Omental fat pad (tissue), 3 donors: ENCODE measurements at regions not wholly inside any gene's neighbourhood (a gene's known extent, or its start where the extent isn't known, plus 50 kb on each side); places are given as distances from the start of the nearest gene placed in this dataset.

Source experiments
- ATAC-seq: fragments of 150-250 bp; one replicate; pipeline ENCODE4 v1.9.1; 2016; ENCODE audit warnings: mild to moderate bottlenecking, moderate library complexity; ENCODE audit not compliant: low FRiP score
- DNase-seq: peaks from one replicate; pipeline ENCODE4 v3.0.0-alpha.2; 2019; ENCODE audit warnings: low spot score
- CTCF ChIP-seq, 3 donors: fragments of 450-650 bp; IDR thresholded peaks; one replicate each; pipeline ENCODE4 v1.5.1; 2016 to 2017; ENCODE audit warnings: antibody characterized with exemption in 3 of 3, mild to moderate bottlenecking in 3 of 3, moderate library complexity in 2 of 3

- ATAC-seq (no peak), DNase-seq (no peak)
- no peak for TF ChIP-seq CTCF (IDR thresholded peaks at IDR 0.05)
Observed at GRCh38 chr3:73213896-73214295, 152.4 kb downstream of the EBLN2 start.

GRCh38 chr3:73214846-73215245 lies 153.4 kb downstream of the EBLN2 start:
- no peak for DNase-seq
- TF ChIP-seq CTCF (IDR thresholded peaks at IDR 0.05) = no peak
- no peak for ATAC-seq

GRCh38 chr3:73215281-73215680 lies 153.8 kb downstream of the EBLN2 start:
- TF ChIP-seq CTCF (IDR thresholded peaks at IDR 0.05) = no peak
- DNase-seq (no peak), ATAC-seq (no peak)

- no peak for TF ChIP-seq CTCF (IDR thresholded peaks at IDR 0.05)
- no peak for DNase-seq
- ATAC-seq = no peak
Observed at GRCh38 chr3:73215901-73216300, 154.4 kb downstream of the EBLN2 start.

- DNase-seq (no peak), ATAC-seq (no peak)
- TF ChIP-seq CTCF (IDR thresholded peaks at IDR 0.05) = no peak
Observed at GRCh38 chr3:73216310-73216709, 154.9 kb downstream of the EBLN2 start.

GRCh38 chr3:73222126-73222525 lies 160.7 kb downstream of the EBLN2 start:
- no peak for ATAC-seq
- DNase-seq = no peak
- no peak for TF ChIP-seq CTCF (IDR thresholded peaks at IDR 0.05)

GRCh38 chr3:73225146-73225855 lies 163.8 kb downstream of the EBLN2 start:
- no peak for DNase-seq
- TF ChIP-seq CTCF (IDR thresholded peaks at IDR 0.05) = no peak
- no peak for ATAC-seq
